Mesothelial cell of epicardium (in vitro differentiated cells): ENCODE measurements at regions not wholly inside any gene's neighbourhood (a gene's known extent, or its start where the extent isn't known, plus 50 kb on each side); places are given as distances from the start of the nearest gene placed in this dataset.

Source experiments
- DNase-seq, 2 experiments: peaks; one replicate each; pipeline ENCODE4 v3.0.0; 2021; ENCODE audit warnings: low spot score in 2 of 2; ENCODE audit not compliant: unreplicated experiment in 2 of 2
- H3K27ac Mint-ChIP-seq: 2 replicates; pipeline ENCODE4 v1.8.0; 2021; ENCODE audit warnings: mixed read lengths
- H3K27me3 Mint-ChIP-seq: 2 replicates; pipeline ENCODE4 v1.8.0; 2021; ENCODE audit warnings: low read depth, mixed read lengths
- H3K36me3 Mint-ChIP-seq: 2 replicates; pipeline ENCODE4 v1.8.0; 2021; ENCODE audit warnings: mixed read lengths
- H3K4me1 Mint-ChIP-seq: 2 replicates; pipeline ENCODE4 v1.8.0; 2021; ENCODE audit warnings: mixed read lengths
- H3K4me3 Mint-ChIP-seq: 2 replicates; pipeline ENCODE4 v1.8.0; 2021; ENCODE audit warnings: mild to moderate bottlenecking, moderate library complexity, mixed read lengths
- H3K9me3 Mint-ChIP-seq: 2 replicates; pipeline ENCODE4 v1.8.0; 2021; ENCODE audit warnings: mixed read lengths
- TF ChIP-seq, protein P1 (sequence below): fragments of 200-600 bp; sonication (generic); IDR thresholded peaks from one replicate; pipeline ENCODE4 v1.5.0; 2021; ENCODE audit warnings: antibody characterized with exemption; ENCODE audit not compliant: unreplicated experiment

DNA sequence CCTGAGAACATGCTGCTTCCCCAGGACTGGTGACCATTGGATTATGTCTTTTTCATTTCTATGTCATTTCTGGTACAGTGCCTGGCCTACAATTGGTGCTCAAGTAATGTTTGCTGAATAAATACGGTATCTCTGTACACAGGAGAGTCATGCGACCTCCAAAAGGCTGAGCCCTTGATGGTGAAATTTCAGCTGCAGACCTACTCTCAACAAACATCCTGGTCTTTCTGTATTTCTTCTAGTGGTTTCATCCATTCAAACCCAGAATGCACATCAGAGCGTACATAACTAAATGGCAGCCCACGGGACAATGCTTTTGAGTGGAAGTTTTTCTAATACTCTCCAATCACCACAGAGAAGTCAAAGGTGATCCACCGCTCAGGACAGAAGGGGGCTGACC, 62.6 kb upstream of the RPS23 start:
- Mint-ChIP-seq H3K36me3 (no peaks in the 10 kb centered on the region), H3K4me1 (peaks cover 5% of the 10 kb centered on the region), H3K27ac (no peak overlapping the region), H3K9me3 (no peaks in the 10 kb centered on the region), H3K4me3 (no peak overlapping the region), H3K27me3 (no peaks in the 10 kb centered on the region)
- no peak for DNase-seq
- TF ChIP-seq, protein P1, sequence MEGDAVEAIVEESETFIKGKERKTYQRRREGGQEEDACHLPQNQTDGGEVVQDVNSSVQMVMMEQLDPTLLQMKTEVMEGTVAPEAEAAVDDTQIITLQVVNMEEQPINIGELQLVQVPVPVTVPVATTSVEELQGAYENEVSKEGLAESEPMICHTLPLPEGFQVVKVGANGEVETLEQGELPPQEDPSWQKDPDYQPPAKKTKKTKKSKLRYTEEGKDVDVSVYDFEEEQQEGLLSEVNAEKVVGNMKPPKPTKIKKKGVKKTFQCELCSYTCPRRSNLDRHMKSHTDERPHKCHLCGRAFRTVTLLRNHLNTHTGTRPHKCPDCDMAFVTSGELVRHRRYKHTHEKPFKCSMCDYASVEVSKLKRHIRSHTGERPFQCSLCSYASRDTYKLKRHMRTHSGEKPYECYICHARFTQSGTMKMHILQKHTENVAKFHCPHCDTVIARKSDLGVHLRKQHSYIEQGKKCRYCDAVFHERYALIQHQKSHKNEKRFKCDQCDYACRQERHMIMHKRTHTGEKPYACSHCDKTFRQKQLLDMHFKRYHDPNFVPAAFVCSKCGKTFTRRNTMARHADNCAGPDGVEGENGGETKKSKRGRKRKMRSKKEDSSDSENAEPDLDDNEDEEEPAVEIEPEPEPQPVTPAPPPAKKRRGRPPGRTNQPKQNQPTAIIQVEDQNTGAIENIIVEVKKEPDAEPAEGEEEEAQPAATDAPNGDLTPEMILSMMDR, result no peak

DNA sequence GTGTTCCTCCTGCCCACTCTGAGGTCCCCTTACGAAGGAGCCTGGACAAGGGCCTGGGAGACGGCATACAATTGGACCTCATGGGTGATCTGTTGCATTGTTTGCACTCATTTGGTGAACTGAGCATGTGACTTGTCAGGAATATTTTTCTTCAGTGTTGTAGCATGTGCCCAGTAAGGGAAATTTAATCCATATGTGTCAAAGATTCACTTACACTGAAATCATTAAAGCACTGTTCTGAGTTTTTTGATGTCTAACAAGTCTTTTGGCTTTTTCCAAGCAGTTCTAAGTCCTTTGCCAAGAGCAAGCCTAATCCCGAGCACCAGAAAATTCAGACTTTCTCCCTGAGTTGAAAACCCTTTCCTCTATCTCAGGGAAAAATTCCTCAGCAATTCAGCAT, 61.6 kb upstream of the RPS23 start:
- H3K36me3 Mint-ChIP-seq, result no peaks in the 10 kb centered on the region
- no peak overlapping the region for H3K27ac Mint-ChIP-seq
- DNase-seq, result no peak
- H3K9me3 Mint-ChIP-seq, result no peaks in the 10 kb centered on the region
- no peaks in the 10 kb centered on the region for H3K27me3 Mint-ChIP-seq
- H3K4me3 Mint-ChIP-seq, result no peak overlapping the region
- peaks cover 7% of the 10 kb centered on the region for H3K4me1 Mint-ChIP-seq
- TF ChIP-seq, protein P1, result no peak

DNA sequence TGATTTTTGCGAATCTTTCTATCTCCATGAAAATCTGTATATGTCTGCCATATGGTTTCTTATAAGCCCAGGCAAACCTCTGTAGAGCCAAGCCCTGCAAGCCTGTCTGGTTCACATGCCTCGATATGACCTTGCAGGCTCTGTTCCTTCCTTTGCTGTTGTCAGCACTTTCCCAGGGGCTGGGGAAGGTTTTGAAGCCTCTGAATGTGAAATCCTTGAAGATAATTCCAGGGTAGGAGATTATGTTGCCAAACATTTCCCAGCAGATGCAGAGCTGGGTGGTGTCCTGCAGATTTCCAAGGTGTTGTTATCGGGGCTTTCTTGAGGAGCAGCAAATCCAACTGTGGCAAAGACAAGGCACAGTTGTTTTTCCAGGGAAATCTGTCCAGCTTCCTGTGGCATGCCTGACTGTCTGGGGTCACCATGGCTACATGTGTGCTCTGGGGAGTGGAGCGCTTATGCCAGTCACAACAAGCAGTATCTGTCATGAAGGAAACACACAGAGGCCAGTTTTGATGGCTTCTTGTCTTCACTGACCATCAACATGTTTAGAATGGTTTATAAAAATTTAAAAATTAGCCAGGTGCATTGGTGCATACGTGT, 60.7 kb upstream of the RPS23 start:
- Mint-ChIP-seq H3K27ac (no peak overlapping the region), H3K27me3 (no peaks in the 10 kb centered on the region), H3K4me1 (peaks cover 11% of the 10 kb centered on the region), H3K9me3 (no peaks in the 10 kb centered on the region), H3K36me3 (no peaks in the 10 kb centered on the region), H3K4me3 (no peak overlapping the region)
- TF ChIP-seq, protein P1, result no peak
- no peak for DNase-seq

DNA sequence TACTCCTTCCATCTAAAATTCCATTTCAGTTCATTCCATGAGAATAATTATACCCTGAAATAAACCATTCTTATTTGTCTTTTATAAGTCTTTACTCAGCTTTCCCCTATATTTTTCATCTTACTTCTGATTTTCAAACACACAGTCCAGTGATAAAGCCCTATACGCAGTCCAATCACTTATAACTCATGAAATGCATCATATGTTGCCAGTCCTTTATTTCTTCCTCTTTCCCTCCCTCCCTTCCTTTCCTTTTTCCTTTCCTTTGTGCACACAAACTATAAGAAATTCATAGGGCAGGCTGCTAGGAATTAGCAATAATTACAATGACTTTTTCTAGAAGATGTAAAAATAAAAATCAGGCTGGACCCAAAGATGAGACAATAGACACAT, 58.8 kb upstream of the RPS23 start:
- Mint-ChIP-seq H3K9me3 (no peaks in the 10 kb centered on the region), H3K4me3 (no peak overlapping the region), H3K27ac (no peak overlapping the region), H3K4me1 (peaks cover 13% of the 10 kb centered on the region), H3K27me3 (no peaks in the 10 kb centered on the region), H3K36me3 (no peaks in the 10 kb centered on the region)
- TF ChIP-seq, protein P1, result no peak
- no peak for DNase-seq

DNA sequence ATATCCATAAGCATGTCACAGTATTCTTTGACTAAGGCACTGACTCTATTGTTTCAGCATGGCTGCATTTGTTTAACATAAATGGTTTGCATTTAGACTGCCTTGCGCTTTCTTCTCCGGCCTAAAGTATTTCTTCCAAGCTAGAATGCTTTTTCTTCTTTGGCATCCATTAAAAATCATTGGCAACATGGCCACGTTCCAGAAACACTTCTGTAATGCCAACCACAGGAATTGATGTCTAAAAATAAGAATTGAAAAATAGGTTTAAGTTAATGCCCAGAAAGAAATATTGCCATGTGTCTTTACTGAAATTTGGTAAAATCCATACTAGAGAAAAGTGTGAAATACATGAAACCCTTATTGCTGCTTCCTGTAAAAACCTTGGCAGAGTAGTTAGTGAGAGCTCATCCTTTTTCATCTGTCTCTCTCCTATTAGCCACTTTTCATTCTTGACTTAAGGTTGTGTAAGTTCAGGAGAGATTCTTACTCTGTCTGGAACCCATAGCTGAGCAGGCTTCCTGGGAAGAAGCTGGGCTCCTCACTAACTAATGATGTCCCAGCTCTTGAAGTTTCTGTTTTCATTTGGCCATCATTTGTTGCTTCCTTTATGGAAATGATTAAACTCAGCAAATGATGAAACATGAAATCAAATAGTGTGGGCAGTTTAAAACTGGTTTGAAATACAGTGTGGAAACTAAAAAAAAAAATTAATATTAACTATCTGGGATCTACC, 58.2 kb upstream of the RPS23 start:
- Mint-ChIP-seq H3K4me3 (no peak overlapping the region), H3K4me1 (peaks cover 13% of the 10 kb centered on the region), H3K9me3 (no peaks in the 10 kb centered on the region), H3K27me3 (no peaks in the 10 kb centered on the region), H3K36me3 (no peaks in the 10 kb centered on the region), H3K27ac (no peak overlapping the region)
- TF ChIP-seq, protein P1, result no peak
- no peak for DNase-seq
